Astrocyte (in vitro differentiated cells and primary cell): ENCODE measurements at regions not wholly inside any gene's neighbourhood (a gene's known extent, or its start where the extent isn't known, plus 50 kb on each side); places are given as distances from the start of the nearest gene placed in this dataset.
"Not testable (repeated sequence)": the region's sequence is repeated elsewhere in the genome, so short reads cannot be mapped to it uniquely, and the experiment has no call there.

Experiments
- DNase-seq: peaks from one replicate; pipeline ENCODE4 v3.0.0-alpha.2; 2010; ENCODE audit warnings: low read depth
- FAIRE-seq: peaks from 2 replicates; lab custom pipeline; 2011; peaks lifted over from hg19 to GRCh38; lab: Jason Lieb, UNC
- H2AFZ ChIP-seq: 2 replicates; pipeline ENCODE4 v1.6.0; 2012; ENCODE audit warnings: low read depth, low read length, inconsistent platforms
- H3K27ac ChIP-seq: 2 replicates; pipeline ENCODE4 v1.5.1; 2011; ENCODE audit warnings: low read depth, low read length, inconsistent platforms
- H3K27me3 ChIP-seq: 2 replicates; pipeline ENCODE4 v1.6.0; 2011; ENCODE audit warnings: low read length, inconsistent platforms; ENCODE audit not compliant: insufficient read depth
- H3K36me3 ChIP-seq: 2 replicates; pipeline ENCODE4 v1.5.1; 2011; ENCODE audit warnings: low read length, inconsistent platforms; ENCODE audit not compliant: insufficient read depth
- H3K4me1 ChIP-seq: 2 replicates; pipeline ENCODE4 v1.5.1; 2011; ENCODE audit warnings: low read length, inconsistent platforms; ENCODE audit not compliant: insufficient read depth
- H3K4me2 ChIP-seq: 2 replicates; pipeline ENCODE4 v1.6.0; 2012; ENCODE audit warnings: low read length, inconsistent platforms
- H3K4me3 ChIP-seq: 2 replicates; pipeline ENCODE4 v1.5.1; 2011; ENCODE audit warnings: low read depth, mild to moderate bottlenecking, low read length, inconsistent platforms; ENCODE audit not compliant: insufficient read depth
- H3K79me2 ChIP-seq: 2 replicates; pipeline ENCODE4 v1.6.0; 2012; ENCODE audit warnings: mild to moderate bottlenecking, low read length, inconsistent platforms; ENCODE audit not compliant: insufficient read depth
- H3K9ac ChIP-seq: 2 replicates; pipeline ENCODE4 v1.6.0; 2012; ENCODE audit warnings: mild to moderate bottlenecking, low read length, inconsistent platforms
- H3K9me3 ChIP-seq: 2 replicates; pipeline ENCODE4 v1.5.1; 2012; ENCODE audit warnings: low read depth, mild to moderate bottlenecking, low read length, inconsistent platforms; ENCODE audit not compliant: insufficient read depth
- H4K20me1 ChIP-seq: 2 replicates; pipeline ENCODE4 v1.6.0; 2012; ENCODE audit warnings: low read length, inconsistent platforms; ENCODE audit not compliant: insufficient read depth
- H3K27ac Mint-ChIP-seq: one replicate; pipeline ENCODE4 v1.8.0; 2021; ENCODE audit warnings: mild to moderate bottlenecking, mixed read lengths; ENCODE audit not compliant: unreplicated experiment
- H3K27me3 Mint-ChIP-seq: one replicate; pipeline ENCODE4 v1.8.0; 2021; ENCODE audit warnings: low read depth, mixed read lengths; ENCODE audit not compliant: unreplicated experiment
- H3K36me3 Mint-ChIP-seq: one replicate; pipeline ENCODE4 v1.8.0; 2021; ENCODE audit warnings: low read depth, mixed read lengths; ENCODE audit not compliant: unreplicated experiment
- H3K4me1 Mint-ChIP-seq: one replicate; pipeline ENCODE4 v1.8.0; 2021; ENCODE audit warnings: low read depth, mixed read lengths; ENCODE audit not compliant: unreplicated experiment
- H3K4me3 Mint-ChIP-seq: one replicate; pipeline ENCODE4 v1.8.0; 2021; ENCODE audit warnings: mild to moderate bottlenecking, moderate library complexity, mixed read lengths; ENCODE audit not compliant: unreplicated experiment
- H3K9me3 Mint-ChIP-seq: one replicate; pipeline ENCODE4 v1.8.0; 2021; ENCODE audit warnings: mild to moderate bottlenecking, mixed read lengths; ENCODE audit not compliant: unreplicated experiment
- CTCF ChIP-seq: IDR thresholded peaks from 2 replicates; pipeline ENCODE4 v1.5.1; 2011; ENCODE audit warnings: low read depth, mild to moderate bottlenecking, inconsistent platforms, low read length, moderate library complexity; ENCODE audit not compliant: insufficient read depth
- EZH2 ChIP-seq: IDR thresholded peaks from 2 replicates; pipeline ENCODE4 v1.6.1; 2012; ENCODE audit warnings: mild to moderate bottlenecking, low read length, inconsistent platforms; ENCODE audit not compliant: insufficient read depth

- no peak overlapping the region for H3K27ac ChIP-seq
- TF ChIP-seq EZH2 = no peak
- TF ChIP-seq CTCF = no peak
- no peaks in the 10 kb centered on the region for H3K36me3 Mint-ChIP-seq
- DNase-seq (no peak), FAIRE-seq (no peak)
- no peak overlapping the region for H3K4me3 Mint-ChIP-seq
- H3K9me3 ChIP-seq = no peaks in the 10 kb centered on the region
- no peak overlapping the region for H3K4me2 ChIP-seq
- no peaks in the 10 kb centered on the region for H4K20me1 ChIP-seq
- no peaks in the 10 kb centered on the region for H3K79me2 ChIP-seq
- H3K27me3 ChIP-seq = no peaks in the 10 kb centered on the region
- H3K36me3 ChIP-seq = no peaks in the 10 kb centered on the region
- no peaks in the 10 kb centered on the region for H3K4me1 ChIP-seq
- no peak overlapping the region for H2AFZ ChIP-seq
- no peak overlapping the region for H3K9ac ChIP-seq
- H3K4me3 ChIP-seq = no peak overlapping the region
- no peak overlapping the region for H3K27ac Mint-ChIP-seq
- H3K27me3 Mint-ChIP-seq = no peaks in the 10 kb centered on the region
- H3K4me1 Mint-ChIP-seq = peaks cover 7% of the 10 kb centered on the region
- H3K9me3 Mint-ChIP-seq = no peaks in the 10 kb centered on the region
These were observed 880.9 kb upstream of the AMELY start for GRCh38 chrY:7792431-7792830.

- Histone ChIP-seq H3K27ac (no peak overlapping the region), H3K79me2 (no peaks in the 10 kb centered on the region), H3K4me2 (no peak overlapping the region), H4K20me1 (no peaks in the 10 kb centered on the region), H3K4me3 (no peak overlapping the region), H3K9ac (no peak overlapping the region), H2AFZ (no peak overlapping the region), H3K27me3 (no peaks in the 10 kb centered on the region), H3K36me3 (no peaks in the 10 kb centered on the region), H3K4me1 (no peaks in the 10 kb centered on the region), H3K9me3 (no peaks in the 10 kb centered on the region)
- TF ChIP-seq EZH2 (no peak), CTCF (no peak)
- Mint-ChIP-seq H3K4me3 (no peak overlapping the region), H3K27ac (no peak overlapping the region), H3K4me1 (no peaks in the 10 kb centered on the region), H3K36me3 (no peaks in the 10 kb centered on the region), H3K27me3 (no peaks in the 10 kb centered on the region), H3K9me3 (peaks cover 4% of the 10 kb centered on the region)
- FAIRE-seq (no peak), DNase-seq (no peak)
These were observed 869.9 kb upstream of the AMELY start for GRCh38 chrY:7781501-7781900.

- H3K4me2 ChIP-seq, H3K4me1 Mint-ChIP-seq, DNase-seq, H3K27me3 ChIP-seq, H3K36me3 ChIP-seq, FAIRE-seq, H3K4me3 ChIP-seq, H3K36me3 Mint-ChIP-seq, H3K27ac Mint-ChIP-seq, H2AFZ ChIP-seq, H3K9me3 Mint-ChIP-seq, H3K27me3 Mint-ChIP-seq, H3K79me2 ChIP-seq, H3K4me1 ChIP-seq, H4K20me1 ChIP-seq, H3K4me3 Mint-ChIP-seq, H3K9ac ChIP-seq, H3K9me3 ChIP-seq, H3K27ac ChIP-seq: not testable (repeated sequence)
These were observed 863.9 kb upstream of the AMELY start for GRCh38 chrY:7775436-7775835.
